ENCODE measurements at regions not wholly inside any gene's neighbourhood (a gene's known extent, or its start where the extent isn't known, plus 50 kb on each side); places are given as distances from the start of the nearest gene placed in this dataset.
"Not testable (repeated sequence)": the region's sequence is repeated elsewhere in the genome, so short reads cannot be mapped to it uniquely, and the experiment has no call there.

GRCh38 chr2:137913648-137914047 is 50.6 kb upstream of the HNMT start:
- TF ChIP-seq CTCF, POLR2AphosphoS5, POLR2A (IDR thresholded peaks at IDR 0.05): not testable (repeated sequence)
